ENCODE measurements at regions not wholly inside any gene's neighbourhood (a gene's known extent, or its start where the extent isn't known, plus 50 kb on each side); places are given as distances from the start of the nearest gene placed in this dataset.

GRCh38 chr12:61934564-61934963, 325.6 kb upstream of the USP15 start:
- TF ChIP-seq CTCF (IDR thresholded peaks at IDR 0.05) (no peak), POLR2A (IDR thresholded peaks at IDR 0.05) (no peak)

Measured in prostate gland (tissue), 2 donors.